AG09319 (cell line): ENCODE measurements at regions not wholly inside any gene's neighbourhood (a gene's known extent, or its start where the extent isn't known, plus 50 kb on each side); places are given as distances from the start of the nearest gene placed in this dataset.
"Not testable (repeated sequence)": the region's sequence is repeated elsewhere in the genome, so short reads cannot be mapped to it uniquely, and the experiment has no call there.

Experiments used
- DNase-seq: peaks from one replicate; pipeline ENCODE4 v3.0.0-alpha.2; 2010; ENCODE audit warnings: low read depth; ENCODE audit errors: extremely low read depth
- TF ChIP-seq, protein P1 (sequence below): IDR thresholded peaks from 2 replicates; pipeline ENCODE4 v1.5.1; 2011; ENCODE audit warnings: low read depth, mild to moderate bottlenecking, inconsistent platforms, low read length, moderate library complexity

DNA sequence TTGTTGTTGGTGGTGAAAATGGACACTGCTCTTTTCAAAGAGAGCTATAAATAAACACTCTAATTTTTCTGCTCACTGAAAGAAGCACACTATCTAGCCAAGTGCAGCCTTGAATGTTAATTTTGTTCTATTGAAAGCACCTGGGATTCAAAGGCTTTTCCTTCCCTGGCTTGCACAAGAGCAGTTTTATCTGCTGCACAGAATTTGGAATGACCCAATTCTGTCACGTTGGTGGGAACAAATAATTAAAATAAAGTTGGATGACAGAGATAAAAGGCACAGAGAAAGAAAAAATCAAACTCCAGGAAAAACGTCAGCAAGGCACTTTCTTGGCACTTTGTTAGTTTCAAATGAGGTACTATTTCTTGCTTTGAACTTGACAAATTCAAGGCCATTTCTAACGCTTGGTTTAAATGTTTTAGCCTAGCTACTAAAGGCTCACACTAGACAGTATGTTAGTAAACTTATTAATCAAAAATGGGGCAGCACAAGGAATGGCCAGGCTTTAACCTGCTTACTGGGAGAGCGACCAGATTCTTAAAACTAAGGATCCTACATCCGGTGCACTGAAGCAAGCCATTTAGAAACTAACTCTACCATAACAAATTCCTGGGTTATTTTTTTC lies 145.5 kb upstream of the ARG1 start:
- DNase-seq = no peak
- TF ChIP-seq, protein P1, sequence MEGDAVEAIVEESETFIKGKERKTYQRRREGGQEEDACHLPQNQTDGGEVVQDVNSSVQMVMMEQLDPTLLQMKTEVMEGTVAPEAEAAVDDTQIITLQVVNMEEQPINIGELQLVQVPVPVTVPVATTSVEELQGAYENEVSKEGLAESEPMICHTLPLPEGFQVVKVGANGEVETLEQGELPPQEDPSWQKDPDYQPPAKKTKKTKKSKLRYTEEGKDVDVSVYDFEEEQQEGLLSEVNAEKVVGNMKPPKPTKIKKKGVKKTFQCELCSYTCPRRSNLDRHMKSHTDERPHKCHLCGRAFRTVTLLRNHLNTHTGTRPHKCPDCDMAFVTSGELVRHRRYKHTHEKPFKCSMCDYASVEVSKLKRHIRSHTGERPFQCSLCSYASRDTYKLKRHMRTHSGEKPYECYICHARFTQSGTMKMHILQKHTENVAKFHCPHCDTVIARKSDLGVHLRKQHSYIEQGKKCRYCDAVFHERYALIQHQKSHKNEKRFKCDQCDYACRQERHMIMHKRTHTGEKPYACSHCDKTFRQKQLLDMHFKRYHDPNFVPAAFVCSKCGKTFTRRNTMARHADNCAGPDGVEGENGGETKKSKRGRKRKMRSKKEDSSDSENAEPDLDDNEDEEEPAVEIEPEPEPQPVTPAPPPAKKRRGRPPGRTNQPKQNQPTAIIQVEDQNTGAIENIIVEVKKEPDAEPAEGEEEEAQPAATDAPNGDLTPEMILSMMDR = no peak

DNA sequence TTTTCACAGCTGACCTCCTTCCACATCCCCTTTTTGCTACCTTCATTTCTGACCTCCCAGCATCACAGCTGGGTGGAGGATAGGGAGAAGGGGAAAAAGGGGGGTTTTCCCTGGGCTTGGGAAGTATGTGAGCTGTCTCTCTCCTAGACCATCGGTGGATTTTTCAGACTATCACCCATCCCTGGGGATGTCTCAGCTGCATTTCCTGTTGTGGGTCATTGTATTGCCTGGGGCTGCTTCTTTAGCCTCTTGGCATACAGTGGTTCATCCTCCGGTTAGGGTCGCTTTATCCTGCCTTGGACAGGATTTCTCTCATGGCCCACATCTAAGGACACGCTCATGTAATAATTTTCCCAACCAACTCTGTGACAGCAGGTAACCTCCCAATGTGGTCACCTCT lies 142.5 kb upstream of the ARG1 start:
- DNase-seq = no peak
- TF ChIP-seq, protein P1 = no peak

DNA sequence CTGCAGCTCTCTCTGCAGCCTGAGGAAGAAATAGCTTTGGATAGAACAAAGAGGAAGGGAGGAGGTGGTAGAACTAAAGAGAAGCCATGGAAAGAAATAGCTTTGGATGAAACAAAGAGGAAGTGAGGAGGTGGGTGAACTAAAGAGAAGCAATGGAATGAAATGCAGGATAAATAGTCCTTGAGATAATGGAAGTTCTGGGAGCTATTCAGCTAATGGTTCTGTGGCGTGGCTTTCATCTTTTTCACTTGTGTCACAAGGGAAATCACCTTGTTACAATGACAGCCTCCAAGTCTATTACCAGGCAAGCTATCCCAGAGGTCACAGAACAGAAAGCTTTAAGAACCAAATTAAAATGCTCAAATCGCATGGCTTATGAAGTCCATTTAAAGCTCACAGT lies 141.3 kb upstream of the ARG1 start:
- no peak for DNase-seq
- TF ChIP-seq, protein P1 = no peak

DNA sequence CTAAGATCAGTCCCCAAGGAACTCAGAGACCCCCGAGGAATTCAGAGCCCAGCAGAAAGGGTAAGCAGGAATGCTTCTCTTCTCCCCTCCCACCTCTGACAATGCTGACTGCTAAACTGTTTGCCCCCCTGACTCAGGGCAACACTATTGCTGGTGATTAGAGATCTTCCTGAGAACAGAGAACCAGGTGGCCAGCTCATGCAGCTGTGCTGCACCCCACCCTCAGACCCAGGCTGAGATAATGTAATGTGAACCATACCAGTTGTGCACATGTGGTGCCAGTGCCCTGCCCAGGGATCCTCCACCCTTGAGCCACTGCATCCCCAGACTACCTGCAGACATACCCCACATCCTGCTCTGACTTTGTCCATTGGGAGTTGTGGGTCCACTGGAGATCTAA lies 139.1 kb upstream of the ARG1 start:
- no peak for DNase-seq
- TF ChIP-seq, protein P1 = no peak

DNA sequence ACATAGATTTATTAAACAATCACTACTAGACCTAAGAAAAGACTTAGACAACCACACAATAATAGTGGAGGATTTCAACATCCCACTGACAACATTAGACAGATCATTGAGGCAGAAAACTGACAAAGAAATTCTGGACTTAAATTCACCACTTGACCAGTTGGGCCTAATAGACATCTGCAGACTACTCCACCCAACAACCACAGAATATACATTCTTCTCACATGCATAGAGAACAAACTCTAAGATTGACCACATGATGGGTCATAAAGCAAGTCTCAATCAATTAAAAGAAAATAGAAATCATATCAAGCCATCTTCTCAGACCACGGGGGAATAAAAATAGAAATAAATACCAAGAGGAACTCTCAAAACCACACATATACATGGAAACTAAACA lies 136.7 kb upstream of the ARG1 start:
- TF ChIP-seq, protein P1 = no peak

DNA sequence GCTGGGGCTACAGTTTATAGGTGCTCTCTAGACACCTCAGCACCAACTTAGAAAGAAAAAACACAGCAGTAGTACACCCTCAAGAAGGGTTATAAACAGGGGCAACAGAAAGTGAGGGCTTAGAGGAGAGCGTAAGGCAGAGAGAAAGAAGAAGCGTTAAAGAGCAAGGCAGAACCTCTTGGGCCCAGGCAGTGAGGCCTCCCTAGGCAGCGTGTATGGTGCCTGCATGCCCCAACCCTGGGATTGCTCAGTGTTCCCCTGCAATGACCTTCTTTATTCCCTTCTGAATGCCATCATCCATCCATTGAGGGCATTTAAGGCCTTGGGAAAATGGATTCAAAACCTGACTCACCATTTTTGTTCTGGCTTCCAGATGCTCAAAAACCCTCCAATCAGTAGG lies 130.0 kb upstream of the ARG1 start:
- no peak for DNase-seq
- TF ChIP-seq, protein P1 = no peak

More for the DNA sequence above, 136.7 kb upstream of the ARG1 start:
- no peak for DNase-seq

DNA sequence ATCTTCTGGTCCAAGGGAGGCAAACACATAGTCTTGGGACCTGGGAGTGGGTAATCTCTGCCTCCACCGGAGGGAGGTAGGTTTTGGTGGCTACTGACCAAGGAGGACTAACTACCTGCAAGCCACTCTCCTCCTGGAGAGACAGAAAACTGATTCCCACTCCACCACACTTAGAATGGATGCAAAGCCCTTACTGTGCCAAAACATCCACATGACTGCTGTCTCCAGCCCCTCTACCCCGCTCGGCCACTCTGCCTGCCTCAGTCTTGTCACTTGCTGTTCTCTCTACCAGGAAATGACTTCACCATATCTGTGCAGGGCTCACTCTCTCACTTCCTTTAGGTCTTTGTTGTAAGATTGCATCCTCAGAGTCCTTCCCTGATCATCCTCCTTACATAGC lies 129.5 kb upstream of the ARG1 start:
- TF ChIP-seq, protein P1 = no peak
- no peak for DNase-seq

DNA sequence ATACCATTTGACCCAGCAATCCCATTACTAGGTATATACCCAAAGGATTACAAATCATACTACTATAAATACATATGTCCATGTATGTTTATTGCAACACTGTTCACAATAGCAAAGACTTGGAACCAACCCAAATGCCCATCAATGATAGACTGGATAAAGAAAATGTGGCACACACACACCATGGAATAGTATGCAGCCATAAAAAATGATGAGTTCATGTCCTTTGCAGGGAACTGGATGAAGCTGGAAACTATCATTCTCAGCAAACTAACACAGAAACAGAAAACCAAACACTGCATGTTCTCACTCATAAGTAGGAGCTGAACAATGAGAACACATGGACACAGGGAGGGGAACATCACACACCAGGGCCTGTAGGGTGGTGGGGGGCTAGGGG lies 127.7 kb upstream of the ARG1 start:
- not testable (repeated sequence) for DNase-seq
